PC-9 (cell line): ENCODE measurements at regions not wholly inside any gene's neighbourhood (a gene's known extent, or its start where the extent isn't known, plus 50 kb on each side); places are given as distances from the start of the nearest gene placed in this dataset.

Source experiments
- BruUV-seq: library from RNA; stranded (reverse); fragments of 400-500 nt; replicated peaks from 2 replicates; lab custom pipeline; 2021; lab: Mats Ljungman, UMichigan
- CTCF ChIA-PET: fragments of 300-600 bp; sonication (Branson Sonifier 250); formaldehyde crosslinking; loops from one replicate; lab custom pipeline; 2022; ENCODE audit warnings: antibody characterized with exemption; lab: Charles Lee
- POLR2A ChIA-PET: fragments of 300-600 bp; sonication (Branson Sonifier 250); formaldehyde crosslinking; loops from one replicate; lab custom pipeline; 2022; ENCODE audit warnings: antibody characterized with exemption; ENCODE audit not compliant: unreplicated experiment; lab: Charles Lee
- DNase-seq, 2 experiments: peaks; one replicate each; pipeline versions ENCODE4 v3.0.0 to v3.0.0-alpha.2; 2015 to 2022; ENCODE audit warnings: mixed read lengths in 1 of 2
- H2AFZ ChIP-seq: fragments of 200-600 bp; sonication (generic); 2 replicates; pipeline ENCODE4 v1.8.1; 2017; ENCODE audit warnings: antibody characterized with exemption
- H3F3A ChIP-seq: fragments of 200-600 bp; sonication (generic); 2 replicates; pipeline ENCODE4 v1.8.1; 2017; ENCODE audit warnings: antibody characterized with exemption, mild to moderate bottlenecking, low read depth; ENCODE audit not compliant: insufficient read depth
- H3K27ac ChIP-seq: fragments of 200-600 bp; sonication (generic); 2 replicates; pipeline ENCODE4 v1.6.1; 2016; ENCODE audit warnings: mixed run types
- H3K27me3 ChIP-seq: fragments of 200-600 bp; sonication (generic); 2 replicates; pipeline ENCODE4 v1.6.1; 2016; ENCODE audit warnings: low read depth, mixed run types; ENCODE audit not compliant: insufficient read depth
- H3K36me3 ChIP-seq: fragments of 200-600 bp; sonication (generic); 2 replicates; pipeline ENCODE4 v1.6.1; 2016; ENCODE audit warnings: low read depth, mixed run types
- H3K4me1 ChIP-seq: fragments of 200-600 bp; sonication (generic); replicated peaks from 2 replicates; pipeline ENCODE4 v1.6.1; 2016; ENCODE audit warnings: mixed run types; ENCODE audit not compliant: insufficient read depth
- H3K4me2 ChIP-seq: fragments of 200-600 bp; sonication (generic); 2 replicates; pipeline ENCODE4 v1.6.1; 2017; ENCODE audit warnings: mixed run types
- H3K4me3 ChIP-seq: fragments of 200-600 bp; sonication (generic); 2 replicates; pipeline ENCODE4 v1.6.1; 2016; ENCODE audit warnings: mixed run types
- H3K79me2 ChIP-seq: fragments of 200-600 bp; sonication (generic); 2 replicates; pipeline ENCODE4 v1.6.1; 2017; ENCODE audit warnings: low read depth, mixed run types
- H3K9me2 ChIP-seq: fragments of 200-600 bp; sonication (generic); 2 replicates; pipeline ENCODE4 v1.8.1; 2017; ENCODE audit warnings: mild to moderate bottlenecking; ENCODE audit not compliant: insufficient read depth
- H3K9me3 ChIP-seq: fragments of 200-600 bp; sonication (generic); 2 replicates; pipeline ENCODE4 v1.8.1; 2016; ENCODE audit warnings: low read depth; ENCODE audit not compliant: insufficient read depth
- H4K20me1 ChIP-seq: fragments of 200-600 bp; sonication (generic); 2 replicates; pipeline ENCODE4 v1.8.1; 2017; ENCODE audit not compliant: insufficient read depth
- CTCF ChIP-seq: fragments of 200-600 bp; sonication (generic); conservative IDR thresholded peaks from 2 replicates; pipeline ENCODE4 v1.6.1; 2017; ENCODE audit warnings: mixed run types, antibody characterized with exemption, mild to moderate bottlenecking, moderate library complexity
- EZH2 ChIP-seq: fragments of 200-600 bp; sonication (generic); IDR thresholded peaks from 2 replicates; pipeline ENCODE4 v1.8.0; 2017; ENCODE audit warnings: antibody characterized with exemption, low read depth
- intact Hi-C: fragments of 100-400 bp; cut with micrococcal nuclease; formaldehyde crosslinking; loops from one replicate; pipeline ENCODE4 v1.10.0; 2022; ENCODE audit not compliant: unreplicated experiment

GRCh38 chr3:83941990-83942745 lies 1016.6 kb upstream of the CADM2 start:
- H3K79me2 ChIP-seq: no peaks in the 10 kb centered on the region
- no peaks in the 10 kb centered on the region for H4K20me1 ChIP-seq
- no peak overlapping the region for H3K4me2 ChIP-seq
- intact Hi-C loops: no loop called here
- TF ChIP-seq CTCF: no peak
- H2AFZ ChIP-seq: no peak overlapping the region
- no peaks in the 10 kb centered on the region for H3K9me3 ChIP-seq
- H3K9me2 ChIP-seq: no peaks in the 10 kb centered on the region
- ChIA-PET CTCF (interaction anchor here (0.6 kb wide), 1 partner anchor 1624 kb away, joined by 3 read pairs; no protein-coding TSS in a partner anchor), POLR2A (no interaction called here)
- H3K27me3 ChIP-seq: no peaks in the 10 kb centered on the region
- H3K4me3 ChIP-seq: no peak overlapping the region
- H3K36me3 ChIP-seq: no peaks in the 10 kb centered on the region
- no TSS peak for BruUV-seq
- DNase-seq: no peak
- H3K27ac ChIP-seq: no peak overlapping the region
- H3K4me1 ChIP-seq: no peaks in the 10 kb centered on the region
- no peaks in the 10 kb centered on the region for H3F3A ChIP-seq

- TF ChIP-seq CTCF (no peak), EZH2 (no peak)
- Histone ChIP-seq H3K9me2 (no peaks in the 10 kb centered on the region), H3K27ac (no peak overlapping the region), H3K4me1 (no peaks in the 10 kb centered on the region), H3K4me2 (no peak overlapping the region), H2AFZ (no peak overlapping the region), H3K27me3 (no peaks in the 10 kb centered on the region), H3F3A (no peaks in the 10 kb centered on the region), H3K4me3 (no peak overlapping the region), H4K20me1 (no peaks in the 10 kb centered on the region), H3K9me3 (no peaks in the 10 kb centered on the region), H3K36me3 (no peaks in the 10 kb centered on the region), H3K79me2 (no peaks in the 10 kb centered on the region)
- no TSS peak for BruUV-seq
- POLR2A ChIA-PET: no interaction called here
- intact Hi-C loops: no loop called here
- DNase-seq: no peak
- CTCF ChIA-PET: interaction anchor here (0.5 to 0.7 kb wide), 2 partner anchors 155 to 438 kb away, joined by 3 to 4 read pairs; no protein-coding TSS in a partner anchor
Measured at GRCh38 chr3:83946049-83946448, 1012.7 kb upstream of the CADM2 start.

- no peak overlapping the region for H3K4me3 ChIP-seq
- no peaks in the 10 kb centered on the region for H3K4me1 ChIP-seq
- intact Hi-C loops: no loop called here
- no peaks in the 10 kb centered on the region for H3K36me3 ChIP-seq
- no peaks in the 10 kb centered on the region for H3K27me3 ChIP-seq
- H3K4me2 ChIP-seq: no peak overlapping the region
- H3K9me3 ChIP-seq: no peaks in the 10 kb centered on the region
- no peak overlapping the region for H2AFZ ChIP-seq
- BruUV-seq: no TSS peak
- H3K27ac ChIP-seq: no peak overlapping the region
- no peaks in the 10 kb centered on the region for H3K79me2 ChIP-seq
- H3F3A ChIP-seq: no peaks in the 10 kb centered on the region
- H3K9me2 ChIP-seq: no peaks in the 10 kb centered on the region
- no peak for DNase-seq
- no peaks in the 10 kb centered on the region for H4K20me1 ChIP-seq
- TF ChIP-seq CTCF: no peak
- TF ChIP-seq EZH2: no peak
- ChIA-PET CTCF (interaction anchor here (0.7 kb wide), 1 partner anchor 438 kb away, joined by 3 read pairs; no protein-coding TSS in a partner anchor), POLR2A (no interaction called here)
Measured at GRCh38 chr3:83946554-83946953, 1012.2 kb upstream of the CADM2 start.
